GM19463 (cell line): ENCODE measurements at regions not wholly inside any gene's neighbourhood (a gene's known extent, or its start where the extent isn't known, plus 50 kb on each side); places are given as distances from the start of the nearest gene placed in this dataset.
"Not testable (repeated sequence)": the region's sequence is repeated elsewhere in the genome, so short reads cannot be mapped to it uniquely, and the experiment has no call there.

Experiments
- ATAC-seq: cut with Tn5 transposase; IDR thresholded peaks from one replicate; pipeline ENCODE4 v1.9.1; 2021; ENCODE audit warnings: mild to moderate bottlenecking, moderate library complexity; ENCODE audit not compliant: unreplicated experiment

- no peak for ATAC-seq
These were observed 98.8 kb upstream of the METTL14 start for GRCh38 chr4:118586357-118586790.

- no peak for ATAC-seq
These were observed 97.9 kb upstream of the METTL14 start for GRCh38 chr4:118587116-118587831.

- ATAC-seq = no peak
These were observed 97.2 kb upstream of the METTL14 start for GRCh38 chr4:118587946-118588345.

GRCh38 chr4:118589471-118590055 is 95.6 kb upstream of the METTL14 start:
- no peak for ATAC-seq

- ATAC-seq = peak; percentile 96
These were observed 93.7 kb upstream of the METTL14 start for GRCh38 chr4:118591339-118592046.

GRCh38 chr4:118592289-118592688 is 92.9 kb upstream of the METTL14 start:
- ATAC-seq = not testable (repeated sequence)

- ATAC-seq = not testable (repeated sequence)
These were observed 89.3 kb upstream of the METTL14 start for GRCh38 chr4:118595883-118596282.

GRCh38 chr4:118625097-118625496 is 60.1 kb upstream of the METTL14 start:
- not testable (repeated sequence) for ATAC-seq

- ATAC-seq = not testable (repeated sequence)
These were observed 55.5 kb upstream of the METTL14 start for GRCh38 chr4:118629697-118630096.

GRCh38 chr4:118630897-118631296 is 54.3 kb upstream of the METTL14 start:
- ATAC-seq = not testable (repeated sequence)

GRCh38 chr4:118631321-118632050 is 53.7 kb upstream of the METTL14 start:
- not testable (repeated sequence) for ATAC-seq

GRCh38 chr4:118633476-118633875 is 51.7 kb upstream of the METTL14 start:
- ATAC-seq = not testable (repeated sequence)

- not testable (repeated sequence) for ATAC-seq
These were observed 50.9 kb upstream of the METTL14 start for GRCh38 chr4:118634126-118634875.
